ENCODE measurements at regions not wholly inside any gene's neighbourhood (a gene's known extent, or its start where the extent isn't known, plus 50 kb on each side); places are given as distances from the start of the nearest gene placed in this dataset.

DNA sequence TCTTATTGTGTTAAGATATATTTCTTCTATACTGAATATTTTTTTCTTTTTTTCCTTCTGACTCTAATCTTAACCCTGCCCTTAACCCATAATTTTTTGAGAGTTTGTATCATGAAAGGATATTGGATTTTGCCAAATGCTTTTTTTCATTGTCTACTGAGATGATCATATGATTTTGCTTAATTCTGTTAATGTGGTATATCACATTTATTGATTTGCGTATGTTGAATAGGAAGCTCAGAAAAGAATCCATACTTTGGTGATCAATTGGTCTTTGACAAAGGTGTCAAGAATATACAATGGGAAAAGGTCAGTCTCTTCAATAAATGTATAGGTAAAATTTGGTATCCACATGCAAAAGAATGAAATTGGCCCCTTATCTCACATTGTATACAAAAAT lies 588.8 kb upstream of the ADGRB3 start:
- Histone ChIP-seq H3K27ac (no peak overlapping the region), H3K9me3 (ENCODE audit: control insufficient read depth, low read length) (no peaks in the 10 kb centered on the region), H3K4me2 (ENCODE audit: low read length) (no peak overlapping the region), H3K4me1 (no peaks in the 10 kb centered on the region), H2AFZ (no peak overlapping the region), H3K36me3 (ENCODE audit: control insufficient read depth, insufficient read depth, low read length) (no peaks in the 10 kb centered on the region), H3K27me3 (ENCODE audit: control insufficient read depth, insufficient read depth, low read length) (no peaks in the 10 kb centered on the region), H3K79me2 (no peaks in the 10 kb centered on the region), H3K4me3 (ENCODE audit: low read depth, low read length) (no peak overlapping the region), H3K9ac (no peak overlapping the region)
- no peak for TF ChIP-seq CTCF (IDR thresholded peaks at IDR 0.05)

DNA sequence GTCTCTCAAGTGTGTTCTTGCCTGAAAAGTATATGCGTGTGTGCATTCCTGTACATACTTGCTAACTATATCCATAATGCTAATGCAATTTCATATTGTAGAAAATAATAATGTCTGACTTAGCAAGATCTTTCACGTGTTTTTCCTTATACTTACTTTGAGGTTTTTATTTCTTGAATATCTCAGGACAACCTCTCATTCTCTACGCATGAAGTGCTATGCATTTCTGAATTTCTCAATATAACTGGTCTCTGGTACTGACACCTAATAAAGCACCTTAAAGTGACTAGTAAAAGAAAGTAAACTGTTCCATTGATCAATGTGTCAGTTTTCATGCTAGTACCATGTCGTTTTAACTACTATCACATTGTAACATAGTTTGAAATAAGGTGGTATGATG lies 589.9 kb upstream of the ADGRB3 start:
- Histone ChIP-seq H3K79me2 (no peaks in the 10 kb centered on the region), H3K9ac (no peak overlapping the region), H3K27me3 (ENCODE audit: control insufficient read depth, insufficient read depth, low read length) (no peaks in the 10 kb centered on the region), H3K4me3 (ENCODE audit: low read depth, low read length) (no peak overlapping the region), H3K4me1 (no peaks in the 10 kb centered on the region), H3K27ac (no peak overlapping the region), H2AFZ (no peak overlapping the region), H3K4me2 (ENCODE audit: low read length) (no peak overlapping the region), H3K9me3 (ENCODE audit: control insufficient read depth, low read length) (no peaks in the 10 kb centered on the region), H3K36me3 (ENCODE audit: control insufficient read depth, insufficient read depth, low read length) (no peaks in the 10 kb centered on the region)
- no peak for TF ChIP-seq CTCF (IDR thresholded peaks at IDR 0.05)

GRCh38 chr6:68044264-68044663 lies 590.8 kb upstream of the ADGRB3 start:
- Histone ChIP-seq H3K9me3 (ENCODE audit: control insufficient read depth, low read length) (no peaks in the 10 kb centered on the region), H3K27me3 (ENCODE audit: control insufficient read depth, insufficient read depth, low read length) (no peaks in the 10 kb centered on the region), H3K27ac (no peak overlapping the region), H3K4me1 (no peaks in the 10 kb centered on the region), H3K9ac (no peak overlapping the region), H3K36me3 (ENCODE audit: control insufficient read depth, insufficient read depth, low read length) (no peaks in the 10 kb centered on the region), H3K79me2 (no peaks in the 10 kb centered on the region), H2AFZ (no peak overlapping the region), H3K4me3 (ENCODE audit: low read depth, low read length) (no peak overlapping the region), H3K4me2 (ENCODE audit: low read length) (no peak overlapping the region)
- TF ChIP-seq CTCF (IDR thresholded peaks at IDR 0.05) = no peak

DNA sequence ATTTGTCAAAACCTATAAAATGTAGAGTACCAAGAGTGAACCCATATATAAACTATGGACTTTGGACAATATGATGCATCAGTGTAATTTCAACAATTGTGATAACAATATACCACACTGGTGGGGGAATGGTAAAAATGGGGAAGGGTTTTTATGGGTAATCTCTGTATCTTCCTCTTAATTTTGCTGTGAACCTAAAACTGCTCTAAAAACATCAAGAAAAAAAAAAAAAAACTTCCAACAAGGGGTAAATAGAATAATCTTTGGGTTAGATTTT lies 592.0 kb upstream of the ADGRB3 start:
- H3K36me3 ChIP-seq (ENCODE audit: control insufficient read depth, insufficient read depth, low read length) = no peaks in the 10 kb centered on the region
- H3K9me3 ChIP-seq (ENCODE audit: control insufficient read depth, low read length) = no peaks in the 10 kb centered on the region
- no peak for TF ChIP-seq CTCF (IDR thresholded peaks at IDR 0.05)
- no peak overlapping the region for H3K27ac ChIP-seq
- H3K27me3 ChIP-seq (ENCODE audit: control insufficient read depth, insufficient read depth, low read length) = no peaks in the 10 kb centered on the region
- no peak overlapping the region for H3K4me3 ChIP-seq (ENCODE audit: low read depth, low read length)
- H3K9ac ChIP-seq = no peak overlapping the region
- no peak overlapping the region for H3K4me2 ChIP-seq (ENCODE audit: low read length)
- no peak overlapping the region for H2AFZ ChIP-seq
- no peaks in the 10 kb centered on the region for H3K4me1 ChIP-seq
- H3K79me2 ChIP-seq = no peaks in the 10 kb centered on the region

- Histone ChIP-seq H3K36me3 (ENCODE audit: control insufficient read depth, insufficient read depth, low read length) (no peaks in the 10 kb centered on the region), H3K4me2 (ENCODE audit: low read length) (no peak overlapping the region), H2AFZ (no peak overlapping the region)
These were observed 592.6 kb upstream of the ADGRB3 start for GRCh38 chr6:68042339-68043121.

More at GRCh38 chr6:68042339-68043121, 592.6 kb upstream of the ADGRB3 start:
- Histone ChIP-seq H3K27me3 (ENCODE audit: control insufficient read depth, insufficient read depth, low read length) (no peaks in the 10 kb centered on the region), H3K4me3 (ENCODE audit: low read depth, low read length) (no peak overlapping the region), H3K9me3 (ENCODE audit: control insufficient read depth, low read length) (no peaks in the 10 kb centered on the region), H3K9ac (no peak overlapping the region), H3K4me1 (no peaks in the 10 kb centered on the region), H3K27ac (no peak overlapping the region), H3K79me2 (no peaks in the 10 kb centered on the region)
- TF ChIP-seq CTCF (IDR thresholded peaks at IDR 0.05) = no peak
